PC-3 (cell line): ENCODE measurements at regions not wholly inside any gene's neighbourhood (a gene's known extent, or its start where the extent isn't known, plus 50 kb on each side); places are given as distances from the start of the nearest gene placed in this dataset.

Experiments used
- ATAC-seq: fragments of 200-7000 bp; cut with Tn5 transposase; 2 replicates; pipeline ENCODE4 v1.9.1; 2020; ENCODE audit warnings: mild to moderate bottlenecking, moderate library complexity
- BruUV-seq: library from RNA; stranded (reverse); fragments of 400-500 nt; replicated peaks from 2 replicates; lab custom pipeline; 2021; lab: Mats Ljungman, UMichigan
- CTCF ChIA-PET: fragments of 300-600 bp; sonication (Branson Sonifier 250); formaldehyde crosslinking; loops from one replicate; lab custom pipeline; 2022; ENCODE audit warnings: antibody characterized with exemption; lab: Charles Lee
- POLR2A ChIA-PET: fragments of 300-600 bp; sonication (Branson Sonifier 250); formaldehyde crosslinking; loops from one replicate; lab custom pipeline; 2022; ENCODE audit warnings: antibody characterized with exemption; ENCODE audit not compliant: unreplicated experiment; lab: Charles Lee
- DNase-seq: peaks from one replicate; pipeline ENCODE4 v3.0.0-alpha.2; 2015
- H2AFZ ChIP-seq: fragments of 300-600 bp; sonication (generic); 2 replicates; pipeline ENCODE4 v1.6.0; 2016; ENCODE audit warnings: antibody characterized with exemption, low read length
- H3F3A ChIP-seq: fragments of 300-600 bp; sonication (generic); one replicate; pipeline ENCODE4 v1.6.0; 2017; ENCODE audit warnings: antibody characterized with exemption, low read length, control low read depth, mild to moderate bottlenecking; ENCODE audit not compliant: unreplicated experiment
- H3K27ac ChIP-seq: fragments of 300-600 bp; sonication (generic); 2 replicates; pipeline ENCODE4 v1.5.1; 2016; ENCODE audit warnings: mild to moderate bottlenecking, low read length
- H3K27me3 ChIP-seq: fragments of 300-600 bp; sonication (generic); 2 replicates; pipeline ENCODE4 v1.6.1; 2016; ENCODE audit warnings: low read length, mixed read lengths
- H3K36me3 ChIP-seq: fragments of 300-600 bp; sonication (generic); 2 replicates; pipeline ENCODE4 v1.6.1; 2016; ENCODE audit warnings: low read depth, mixed run types, low read length, mixed read lengths
- H3K4me1 ChIP-seq: fragments of 300-600 bp; sonication (generic); 2 replicates; pipeline ENCODE4 v1.5.1; 2016; ENCODE audit warnings: low read length; ENCODE audit not compliant: insufficient read depth
- H3K4me2 ChIP-seq: fragments of 300-600 bp; sonication (generic); 2 replicates; pipeline ENCODE4 v1.6.0; 2016; ENCODE audit warnings: low read length
- H3K4me3 ChIP-seq: fragments of 300-600 bp; sonication (generic); 2 replicates; pipeline ENCODE4 v1.5.1; 2016; ENCODE audit warnings: mild to moderate bottlenecking, low read length, mixed read lengths
- H3K79me2 ChIP-seq: fragments of 300-600 bp; sonication (generic); 2 replicates; pipeline ENCODE4 v1.6.1; 2017; ENCODE audit warnings: low read length, mixed read lengths
- H3K9ac ChIP-seq: fragments of 300-600 bp; sonication (generic); 2 replicates; pipeline ENCODE4 v1.6.0; 2016; ENCODE audit warnings: mild to moderate bottlenecking, low read length
- H3K9me2 ChIP-seq: fragments of 300-600 bp; sonication (generic); replicated peaks from 2 replicates; pipeline ENCODE4 v1.6.1; 2016; ENCODE audit warnings: mixed run types, low read length, mixed read lengths
- H3K9me3 ChIP-seq: fragments of 300-600 bp; sonication (generic); 2 replicates; pipeline ENCODE4 v1.6.1; 2016; ENCODE audit warnings: low read length, mixed read lengths
- H4K20me1 ChIP-seq: fragments of 300-600 bp; sonication (generic); 2 replicates; pipeline ENCODE4 v1.6.1; 2016; ENCODE audit warnings: low read length, mixed read lengths
- CTCF ChIP-seq: fragments of 300-600 bp; sonication (generic); conservative IDR thresholded peaks from 2 replicates; pipeline ENCODE4 v1.5.1; 2017; ENCODE audit warnings: antibody characterized with exemption, low read depth, mild to moderate bottlenecking, low read length
- EZH2 ChIP-seq: fragments of 300-600 bp; sonication (generic); IDR thresholded peaks from one replicate; pipeline ENCODE4 v1.6.1; 2017; ENCODE audit warnings: antibody characterized with exemption, mild to moderate bottlenecking, low read length; ENCODE audit not compliant: unreplicated experiment
- EZH2phosphoT487 ChIP-seq: fragments of 300-600 bp; sonication (generic); IDR thresholded peaks from 2 replicates; pipeline ENCODE4 v1.6.1; 2018; ENCODE audit warnings: mild to moderate bottlenecking, antibody characterized with exemption, low read length, borderline replicate concordance
- intact Hi-C: fragments of 100-400 bp; cut with micrococcal nuclease; formaldehyde crosslinking; loops from 2 replicates; pipeline ENCODE4 v1.9.0; 2023

GRCh38 chr3:13173186-13173585, 100.0 kb upstream of the IQSEC1 start:
- Histone ChIP-seq H3K4me2 (no peak overlapping the region), H3F3A (no peaks in the 10 kb centered on the region)
- DNase-seq: no peak

DNA sequence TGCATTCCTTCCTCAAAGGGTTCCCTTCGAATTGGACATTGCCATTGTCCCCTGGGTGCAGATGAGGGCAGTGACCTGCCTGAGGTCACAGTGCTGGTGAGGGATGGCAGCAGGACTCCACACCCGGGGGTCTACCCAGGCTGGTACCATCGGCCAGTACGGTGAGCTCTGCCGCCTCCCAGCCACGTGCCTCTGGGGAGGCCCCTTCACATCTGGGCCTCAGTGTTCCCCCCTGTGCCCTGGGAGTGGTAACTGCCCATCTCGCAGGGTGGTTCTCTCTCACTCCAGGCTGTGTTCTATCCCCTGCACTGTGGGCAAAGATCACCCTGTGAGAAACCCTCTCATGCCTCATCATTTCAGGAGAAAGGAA, 99.4 kb upstream of the IQSEC1 start:
- no peaks in the 10 kb centered on the region for H3K9me3 ChIP-seq
- no peak overlapping the region for H2AFZ ChIP-seq
- peaks cover 1% of the 10 kb centered on the region; the same call in 1 of the 2 replicates for H3K79me2 ChIP-seq
- BruUV-seq: no TSS peak
- H3K4me1 ChIP-seq: no peaks in the 10 kb centered on the region
- H3K27me3 ChIP-seq: no peaks in the 10 kb centered on the region
- no peak overlapping the region for H3K27ac ChIP-seq
- no peaks in the 10 kb centered on the region for H4K20me1 ChIP-seq
- no peaks in the 10 kb centered on the region for H3K9me2 ChIP-seq
- POLR2A ChIA-PET: no interaction called here
- DNase-seq: no peak
- CTCF ChIA-PET: no interaction called here
- no peak for TF ChIP-seq CTCF
- TF ChIP-seq EZH2phosphoT487: no peak
- no peak overlapping the region for H3K9ac ChIP-seq
- intact Hi-C loops: no loop called here
- no peaks in the 10 kb centered on the region for H3F3A ChIP-seq
- H3K4me2 ChIP-seq: no peak overlapping the region
- no peak for ATAC-seq
- no peak overlapping the region for H3K4me3 ChIP-seq
- H3K36me3 ChIP-seq: no peaks in the 10 kb centered on the region

More at GRCh38 chr3:13173186-13173585, 100.0 kb upstream of the IQSEC1 start:
- no peaks in the 10 kb centered on the region for H3K27me3 ChIP-seq
- no peak overlapping the region for H3K27ac ChIP-seq
- no peaks in the 10 kb centered on the region for H3K4me1 ChIP-seq
- CTCF ChIA-PET: no interaction called here
- H3K4me3 ChIP-seq: no peak overlapping the region
- H4K20me1 ChIP-seq: no peaks in the 10 kb centered on the region
- H3K9me3 ChIP-seq: no peaks in the 10 kb centered on the region
- no peak for TF ChIP-seq EZH2
- no peak for TF ChIP-seq CTCF
- TF ChIP-seq EZH2phosphoT487: no peak
- no peaks in the 10 kb centered on the region for H3K36me3 ChIP-seq
- POLR2A ChIA-PET: no interaction called here
- no TSS peak for BruUV-seq
- H3K9ac ChIP-seq: no peak overlapping the region
- no peak overlapping the region for H2AFZ ChIP-seq
- H3K79me2 ChIP-seq: peaks cover 7% of the 10 kb centered on the region; the same call in 1 of the 2 replicates
- H3K9me2 ChIP-seq: no peaks in the 10 kb centered on the region
- ATAC-seq: no peak; the same call in 1 of the 2 replicates
- intact Hi-C loops: no loop called here

DNA sequence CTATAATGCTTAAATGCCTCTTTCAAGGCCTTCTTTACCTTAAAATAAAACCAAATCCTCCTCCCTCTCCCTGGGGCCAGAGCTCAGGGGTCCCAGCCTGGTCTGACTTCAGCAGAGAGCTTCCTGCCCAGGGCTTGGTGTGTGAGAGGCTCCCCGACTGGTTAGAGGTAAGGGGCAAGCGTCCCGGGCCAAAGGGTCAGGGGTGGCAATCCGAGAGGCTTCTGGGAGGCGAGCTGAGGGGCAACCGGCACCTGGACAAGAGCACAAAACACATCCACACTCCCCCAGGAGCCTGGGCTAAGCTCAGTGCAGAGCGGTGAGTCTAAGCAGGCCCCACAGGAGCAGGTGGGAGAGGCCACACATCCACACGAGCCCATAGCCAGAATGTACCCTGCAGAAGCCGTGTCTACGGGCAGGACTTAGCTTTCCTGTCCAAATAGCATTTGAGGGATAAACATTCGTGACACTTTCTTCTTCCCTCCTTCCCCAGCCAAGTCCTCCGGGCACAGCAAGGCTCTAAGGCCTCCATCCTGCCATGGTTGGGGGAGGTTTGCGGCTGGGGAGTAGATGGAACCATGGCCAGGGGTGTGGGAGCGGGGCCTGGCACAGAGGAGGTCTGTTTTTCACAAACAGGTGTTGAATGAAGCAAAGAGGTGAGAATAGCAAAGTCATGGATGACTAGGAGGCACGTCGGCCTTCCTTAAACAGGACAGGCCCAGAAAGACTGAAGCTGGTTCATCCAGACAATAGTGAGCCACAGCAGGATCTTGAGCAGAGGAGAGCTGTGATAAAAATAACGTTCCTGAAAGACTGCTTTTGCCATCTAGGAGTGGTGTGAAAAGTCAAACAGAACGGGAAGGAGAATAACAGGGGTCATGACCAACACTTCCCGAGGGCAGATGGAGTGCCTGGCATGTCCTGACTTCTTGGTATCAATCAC, 98.7 kb upstream of the IQSEC1 start:
- no TSS peak for BruUV-seq
- H3K4me1 ChIP-seq: no peaks in the 10 kb centered on the region
- H2AFZ ChIP-seq: no peak overlapping the region
- no peaks in the 10 kb centered on the region for H3K36me3 ChIP-seq
- intact Hi-C loops: no loop called here
- no peaks in the 10 kb centered on the region for H3K9me2 ChIP-seq
- H3K27ac ChIP-seq: no peak overlapping the region
- no peaks in the 10 kb centered on the region for H3K9me3 ChIP-seq
- no peak for DNase-seq
- H3F3A ChIP-seq: no peaks in the 10 kb centered on the region
- H4K20me1 ChIP-seq: no peaks in the 10 kb centered on the region
- TF ChIP-seq EZH2 (no peak), EZH2phosphoT487 (no peak), CTCF (no peak)
- POLR2A ChIA-PET: no interaction called here
- no peaks in the 10 kb centered on the region for H3K79me2 ChIP-seq
- ATAC-seq: no peak
- no peak overlapping the region for H3K4me2 ChIP-seq
- no peak overlapping the region for H3K9ac ChIP-seq
- CTCF ChIA-PET: no interaction called here
- H3K4me3 ChIP-seq: no peak overlapping the region
- no peaks in the 10 kb centered on the region for H3K27me3 ChIP-seq
